HL-60 (cell line): ENCODE measurements at regions not wholly inside any gene's neighbourhood (a gene's known extent, or its start where the extent isn't known, plus 50 kb on each side); places are given as distances from the start of the nearest gene placed in this dataset.

Experiments
- DNase-seq, 2 experiments: peaks; one replicate each; pipeline ENCODE4 v3.0.0-alpha.2; 2010 to 2020; ENCODE audit warnings: low read depth in 1 of 2, low spot score in 1 of 2
- H3K27ac ChIP-seq: fragments of 250-450 bp; sonication (Bioruptor Pico); replicated peaks from 2 replicates; pipeline ENCODE4 v1.5.1; 2020; ENCODE audit warnings: mild to moderate bottlenecking, moderate library complexity
- H3K27me3 ChIP-seq: fragments of 250-450 bp; sonication (Bioruptor Pico); 2 replicates; pipeline ENCODE4 v1.5.1; 2021; ENCODE audit warnings: mild to moderate bottlenecking, moderate library complexity; ENCODE audit not compliant: insufficient read depth, poor library complexity, severe bottlenecking
- H3K4me3 ChIP-seq: replicated peaks from 2 replicates; pipeline ENCODE4 v1.5.1; 2011; ENCODE audit warnings: mild to moderate bottlenecking, control low read depth, low read length; ENCODE audit not compliant: insufficient read depth
- GABPA ChIP-seq: IDR thresholded peaks from 2 replicates; pipeline ENCODE4 v1.6.1; 2012; ENCODE audit warnings: low read depth
- POLR2AphosphoS5 ChIP-seq: IDR thresholded peaks from 2 replicates; pipeline ENCODE4 v1.6.1; 2012; ENCODE audit warnings: low read depth
- REST ChIP-seq: IDR thresholded peaks from 2 replicates; pipeline ENCODE4 v1.6.1; 2012; ENCODE audit warnings: low read depth; ENCODE audit not compliant: insufficient replicate concordance
- SPI1 ChIP-seq: IDR thresholded peaks from 2 replicates; pipeline ENCODE4 v1.6.1; 2012; ENCODE audit warnings: low read depth, mild to moderate bottlenecking, borderline replicate concordance
- TF ChIP-seq, protein P1 (sequence below): IDR thresholded peaks from one replicate; pipeline ENCODE4 v1.5.1; 2011; ENCODE audit warnings: low read length, control low read depth, inconsistent platforms; ENCODE audit not compliant: insufficient read depth

GRCh38 chr9:8011974-8012373 is 212.4 kb upstream of the DMAC1 start:
- H3K4me3 ChIP-seq, result no peak overlapping the region
- TF ChIP-seq, protein P1, sequence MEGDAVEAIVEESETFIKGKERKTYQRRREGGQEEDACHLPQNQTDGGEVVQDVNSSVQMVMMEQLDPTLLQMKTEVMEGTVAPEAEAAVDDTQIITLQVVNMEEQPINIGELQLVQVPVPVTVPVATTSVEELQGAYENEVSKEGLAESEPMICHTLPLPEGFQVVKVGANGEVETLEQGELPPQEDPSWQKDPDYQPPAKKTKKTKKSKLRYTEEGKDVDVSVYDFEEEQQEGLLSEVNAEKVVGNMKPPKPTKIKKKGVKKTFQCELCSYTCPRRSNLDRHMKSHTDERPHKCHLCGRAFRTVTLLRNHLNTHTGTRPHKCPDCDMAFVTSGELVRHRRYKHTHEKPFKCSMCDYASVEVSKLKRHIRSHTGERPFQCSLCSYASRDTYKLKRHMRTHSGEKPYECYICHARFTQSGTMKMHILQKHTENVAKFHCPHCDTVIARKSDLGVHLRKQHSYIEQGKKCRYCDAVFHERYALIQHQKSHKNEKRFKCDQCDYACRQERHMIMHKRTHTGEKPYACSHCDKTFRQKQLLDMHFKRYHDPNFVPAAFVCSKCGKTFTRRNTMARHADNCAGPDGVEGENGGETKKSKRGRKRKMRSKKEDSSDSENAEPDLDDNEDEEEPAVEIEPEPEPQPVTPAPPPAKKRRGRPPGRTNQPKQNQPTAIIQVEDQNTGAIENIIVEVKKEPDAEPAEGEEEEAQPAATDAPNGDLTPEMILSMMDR, result no peak
- TF ChIP-seq POLR2AphosphoS5 (no peak), GABPA (no peak), REST (no peak), SPI1 (no peak)
- DNase-seq, result no peak
- H3K27me3 ChIP-seq, result no peaks in the 10 kb centered on the region
- H3K27ac ChIP-seq, result no peak overlapping the region

- Histone ChIP-seq H3K27ac (no peak overlapping the region), H3K4me3 (no peak overlapping the region), H3K27me3 (no peaks in the 10 kb centered on the region)
- TF ChIP-seq SPI1, result peak; percentile 81
- no peak for TF ChIP-seq POLR2AphosphoS5
- peak in 1 of 2 experiments; percentile 25 for DNase-seq
Observed at GRCh38 chr9:7996558-7996957, 197.0 kb upstream of the DMAC1 start.

- peak in 1 of 2 experiments; percentile 18 for DNase-seq
- peak; percentile 12; the same call in 1 of the 2 replicates for TF ChIP-seq SPI1
- TF ChIP-seq, protein P1, result no peak
- Histone ChIP-seq H3K27ac (no peak overlapping the region), H3K4me3 (no peak overlapping the region), H3K27me3 (no peaks in the 10 kb centered on the region)
Observed at GRCh38 chr9:7988644-7989280, 189.2 kb upstream of the DMAC1 start.

GRCh38 chr9:7984692-7985091 is 185.1 kb upstream of the DMAC1 start:
- no peaks in the 10 kb centered on the region for H3K27me3 ChIP-seq
- H3K4me3 ChIP-seq, result no peak overlapping the region
- no peak for DNase-seq
- TF ChIP-seq, protein P1, result no peak
- TF ChIP-seq SPI1, result no peak
- no peak for TF ChIP-seq POLR2AphosphoS5
- TF ChIP-seq GABPA, result no peak
- TF ChIP-seq REST, result no peak
- H3K27ac ChIP-seq, result no peak overlapping the region
